ENCODE measurements at regions not wholly inside any gene's neighbourhood (a gene's known extent, or its start where the extent isn't known, plus 50 kb on each side); places are given as distances from the start of the nearest gene placed in this dataset.

DNA sequence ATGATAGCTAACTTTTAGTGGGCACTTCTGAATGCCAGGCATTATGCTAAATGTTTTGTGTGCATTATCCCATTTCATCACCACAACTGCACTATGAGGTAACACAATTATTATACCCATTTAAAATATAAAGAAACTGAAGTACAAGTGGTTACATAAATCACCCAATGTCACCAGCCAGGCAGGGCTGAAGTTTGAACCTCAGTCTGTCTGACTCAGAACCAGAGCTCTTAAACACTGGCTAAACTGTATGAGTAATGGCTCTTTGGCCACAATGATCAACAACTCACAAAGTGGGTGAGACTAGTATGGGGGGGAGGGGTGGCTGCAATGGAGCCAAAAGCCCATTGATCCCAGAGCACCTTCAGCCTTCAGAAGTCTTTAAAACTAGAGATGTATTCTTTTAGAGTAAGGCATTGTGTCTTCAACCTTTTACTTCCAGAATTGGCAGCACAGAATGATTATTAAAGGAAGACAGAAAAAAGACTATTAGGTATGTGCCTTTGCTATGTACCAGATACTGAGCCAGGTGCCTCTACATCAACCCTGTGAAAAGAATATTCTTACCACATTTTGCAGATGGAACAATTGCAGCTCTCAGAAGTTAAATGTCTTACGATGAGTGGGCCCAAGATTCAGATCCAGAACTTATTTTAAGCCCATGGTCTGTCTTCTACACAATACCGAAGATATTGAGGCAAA, 166.9 kb downstream of the UACA start:
- H3K18ac ChIP-seq (ENCODE audit: insufficient read length, low read depth, low read length): no peak overlapping the region
- no peak overlapping the region for H3K23ac ChIP-seq (ENCODE audit: insufficient read length, low read depth, low read length)
- H3K9ac ChIP-seq (ENCODE audit: extremely low read depth, insufficient read length, low read length): no peak overlapping the region
- no peaks in the 10 kb centered on the region for H3K4me1 ChIP-seq (ENCODE audit: insufficient read depth, low read length)
- Mint-ChIP-seq H3K4me1 (peaks cover 5 to 7% of the 10 kb centered on the region in 2 experiments), H3K27ac (no peak overlapping the region), H3K4me3 (no peak overlapping the region), H3K27me3 (ENCODE audit: low read depth) (no peaks in the 10 kb centered on the region; the same call in 1 of the 2 replicates), H3K36me3 (ENCODE audit: insufficient read depth in 1 of 3, low read depth in 3 of 3) (peaks cover 9 to 25% (median 12%) of the 10 kb centered on the region in 3 experiments), H3K9me3 (peaks cover 25 to 28% of the 10 kb centered on the region in 2 experiments)
- no peak overlapping the region for H2BK12ac ChIP-seq (ENCODE audit: insufficient read length, low read depth, low read length)
- no peak overlapping the region for H3K56ac ChIP-seq (ENCODE audit: insufficient read length, low read depth, low read length)
- no peaks in the 10 kb centered on the region for H3K9me3 ChIP-seq (ENCODE audit: control insufficient read depth, low read depth, low read length)
- no peaks in the 10 kb centered on the region for H3K79me1 ChIP-seq (ENCODE audit: insufficient read depth, low read depth, low read length, poor library complexity, severe bottlenecking)
- no peak overlapping the region for H3K4ac ChIP-seq (ENCODE audit: low read depth, low read length)
- no peaks in the 10 kb centered on the region for H3K27me3 ChIP-seq (ENCODE audit: insufficient read depth, low read length)
- no peak for DNase-seq
- no peak overlapping the region for H3T11ph ChIP-seq (ENCODE audit: low read length)
- no peak overlapping the region for H4K5ac ChIP-seq (ENCODE audit: insufficient read length, low read depth, low read length)
- H2BK20ac ChIP-seq (ENCODE audit: low read depth, low read length, poor library complexity, severe bottlenecking): no peak overlapping the region
- H2BK15ac ChIP-seq (ENCODE audit: low read depth, low read length): no peak overlapping the region
- H2AFZ ChIP-seq (ENCODE audit: low read length): no peak overlapping the region
- H2AK5ac ChIP-seq (ENCODE audit: insufficient read length, low read length): no peak overlapping the region
- no peak overlapping the region for H3K27ac ChIP-seq (ENCODE audit: insufficient read length, low read depth, low read length)
- no peaks in the 10 kb centered on the region for H3K79me2 ChIP-seq (ENCODE audit: insufficient read depth, low read length)
- H4K91ac ChIP-seq (ENCODE audit: insufficient read length, low read depth, low read length): no peak overlapping the region
- no peak overlapping the region for H2BK5ac ChIP-seq (ENCODE audit: insufficient read length, low read length)
- H4K8ac ChIP-seq (replicated peaks; ENCODE audit: insufficient read length, low read depth, low read length): no peak overlapping the region
- no peak overlapping the region for H2BK120ac ChIP-seq (ENCODE audit: low read depth, low read length, poor library complexity, severe bottlenecking)
- no peak overlapping the region for H3K4me2 ChIP-seq (ENCODE audit: insufficient read depth, insufficient read length, low read length)
- WGBS (ENCODE audit: extremely low coverage, insufficient read length, low lambda C conversion rate): no CpG with 5 or more reads among the region's 2 CpGs
- H4K20me1 ChIP-seq (ENCODE audit: control insufficient read depth, insufficient read depth, insufficient read length): no peaks in the 10 kb centered on the region
- TF ChIP-seq, protein P1, sequence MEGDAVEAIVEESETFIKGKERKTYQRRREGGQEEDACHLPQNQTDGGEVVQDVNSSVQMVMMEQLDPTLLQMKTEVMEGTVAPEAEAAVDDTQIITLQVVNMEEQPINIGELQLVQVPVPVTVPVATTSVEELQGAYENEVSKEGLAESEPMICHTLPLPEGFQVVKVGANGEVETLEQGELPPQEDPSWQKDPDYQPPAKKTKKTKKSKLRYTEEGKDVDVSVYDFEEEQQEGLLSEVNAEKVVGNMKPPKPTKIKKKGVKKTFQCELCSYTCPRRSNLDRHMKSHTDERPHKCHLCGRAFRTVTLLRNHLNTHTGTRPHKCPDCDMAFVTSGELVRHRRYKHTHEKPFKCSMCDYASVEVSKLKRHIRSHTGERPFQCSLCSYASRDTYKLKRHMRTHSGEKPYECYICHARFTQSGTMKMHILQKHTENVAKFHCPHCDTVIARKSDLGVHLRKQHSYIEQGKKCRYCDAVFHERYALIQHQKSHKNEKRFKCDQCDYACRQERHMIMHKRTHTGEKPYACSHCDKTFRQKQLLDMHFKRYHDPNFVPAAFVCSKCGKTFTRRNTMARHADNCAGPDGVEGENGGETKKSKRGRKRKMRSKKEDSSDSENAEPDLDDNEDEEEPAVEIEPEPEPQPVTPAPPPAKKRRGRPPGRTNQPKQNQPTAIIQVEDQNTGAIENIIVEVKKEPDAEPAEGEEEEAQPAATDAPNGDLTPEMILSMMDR (conservative IDR thresholded peaks at IDR 0.05): no peak
- no peaks in the 10 kb centered on the region for H3K23me2 ChIP-seq (ENCODE audit: insufficient read length, low read depth, low read length, poor library complexity, severe bottlenecking)
- no peak overlapping the region for H3K14ac ChIP-seq (ENCODE audit: insufficient read depth, low read length)
